CD4-positive, alpha-beta memory T cell (primary cell): ENCODE measurements at regions not wholly inside any gene's neighbourhood (a gene's known extent, or its start where the extent isn't known, plus 50 kb on each side); places are given as distances from the start of the nearest gene placed in this dataset.

Source experiments
- CTCF ChIA-PET: fragments of 350-600 bp; sonication (Branson Sonifier 250); formaldehyde crosslinking; loops from one replicate; lab custom pipeline; 2021; ENCODE audit warnings: inconsistent platforms; ENCODE audit not compliant: partially characterized antibody; lab: Charles Lee
- POLR2A ChIA-PET: fragments of 350-600 bp; sonication (Branson Sonifier 250); formaldehyde crosslinking; loops from one replicate; lab custom pipeline; 2021; ENCODE audit not compliant: partially characterized antibody; lab: Charles Lee
- DNase-seq, 5 donors: peaks; one replicate each; pipeline versions ENCODE4 v3.0.0 to v3.0.0-alpha.2; 2020 to 2022; ENCODE audit warnings: mixed read lengths in 1 of 5
- H3K27ac ChIP-seq: one replicate; pipeline ENCODE4 v1.7.0; 2013; ENCODE audit warnings: low read depth, low read length
- H3K27me3 ChIP-seq: 2 replicates; pipeline ENCODE4 v1.7.0; 2013; ENCODE audit warnings: mild to moderate bottlenecking, low read length, moderate library complexity; ENCODE audit not compliant: insufficient read depth
- H3K36me3 ChIP-seq: 2 replicates; pipeline ENCODE4 v1.7.0; 2013; ENCODE audit warnings: mild to moderate bottlenecking, low read length, moderate library complexity; ENCODE audit not compliant: insufficient read depth
- H3K4me1 ChIP-seq: 2 replicates; pipeline ENCODE4 v1.7.0; 2013; ENCODE audit warnings: mild to moderate bottlenecking, low read length, moderate library complexity; ENCODE audit not compliant: insufficient read depth
- H3K4me3 ChIP-seq, 2 donors: one replicate each; pipeline ENCODE4 v1.7.0; 2013; ENCODE audit warnings: low read length in 2 of 2, mild to moderate bottlenecking in 1 of 2
- H3K9me3 ChIP-seq, 2 donors: one replicate each; pipeline ENCODE4 v1.7.0; 2013; ENCODE audit warnings: low read length in 2 of 2, control low read depth in 1 of 2; ENCODE audit not compliant: control insufficient read depth in 1 of 2
- H3K27ac Mint-ChIP-seq, 7 donors: one replicate each; pipeline ENCODE4 v1.8.0; 2020 to 2021; ENCODE audit warnings: mixed read lengths in 7 of 7, mild to moderate bottlenecking in 6 of 7, inconsistent platforms in 3 of 7, moderate library complexity in 3 of 7
- H3K27me3 Mint-ChIP-seq, 2 donors: one replicate each; pipeline ENCODE4 v1.8.0; 2020 to 2021; ENCODE audit warnings: mixed read lengths in 2 of 2
- H3K36me3 Mint-ChIP-seq, 2 donors: one replicate each; pipeline ENCODE4 v1.8.0; 2020 to 2021; ENCODE audit warnings: mixed read lengths in 2 of 2, inconsistent platforms in 1 of 2, mild to moderate bottlenecking in 1 of 2
- H3K4me1 Mint-ChIP-seq, 4 donors: one replicate each; pipeline ENCODE4 v1.8.0; 2020 to 2021; ENCODE audit warnings: mixed read lengths in 4 of 4, mild to moderate bottlenecking in 1 of 4
- H3K4me3 Mint-ChIP-seq, 8 donors: one replicate each; pipeline ENCODE4 v1.8.0; 2020 to 2021; ENCODE audit warnings: mixed read lengths in 8 of 8, mild to moderate bottlenecking in 7 of 8, moderate library complexity in 6 of 8, inconsistent platforms in 3 of 8
- H3K9me3 Mint-ChIP-seq, 8 donors: one replicate each; pipeline ENCODE4 v1.8.0; 2020 to 2021; ENCODE audit warnings: mixed read lengths in 8 of 8, mild to moderate bottlenecking in 5 of 8, inconsistent platforms in 3 of 8, moderate library complexity in 1 of 8
- intact Hi-C: fragments of 100-400 bp; cut with micrococcal nuclease; formaldehyde crosslinking; loops from one replicate; pipeline ENCODE4 v1.15.1; 2023

DNA sequence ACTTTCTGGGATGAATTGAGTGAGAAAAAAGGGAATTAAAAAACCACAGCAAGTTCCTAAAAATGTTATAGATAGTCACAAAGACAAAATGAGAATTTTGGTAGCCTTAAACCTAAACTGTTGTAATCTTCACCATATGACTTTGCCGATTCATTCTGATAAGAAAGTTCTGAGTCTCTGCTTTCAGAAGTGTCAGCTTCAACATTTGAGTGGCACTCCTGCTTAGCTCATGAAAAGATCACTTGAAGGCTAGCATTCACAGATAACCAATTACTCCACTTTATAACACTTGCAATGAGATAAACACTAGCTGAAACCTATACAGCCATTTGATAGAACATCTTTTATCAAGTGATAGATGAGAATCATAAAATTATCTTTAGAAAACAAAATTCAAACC is 288.1 kb upstream of the POU1F1 start:
- ChIA-PET POLR2A (no interaction called here), CTCF (no interaction called here)
- Mint-ChIP-seq H3K27me3 (no peaks in the 10 kb centered on the region), H3K36me3 (no peaks in the 10 kb centered on the region), H3K9me3 (no peaks in the 10 kb centered on the region), H3K27ac (no peak overlapping the region), H3K4me3 (no peak overlapping the region), H3K4me1 (no peaks in the 10 kb centered on the region)
- Histone ChIP-seq H3K36me3 (no peaks in the 10 kb centered on the region), H3K9me3 (no peaks in the 10 kb centered on the region), H3K27ac (no peak overlapping the region), H3K4me1 (no peaks in the 10 kb centered on the region), H3K4me3 (no peak overlapping the region), H3K27me3 (no peaks in the 10 kb centered on the region)
- intact Hi-C loops, result no loop called here
- DNase-seq, result no peak

DNA sequence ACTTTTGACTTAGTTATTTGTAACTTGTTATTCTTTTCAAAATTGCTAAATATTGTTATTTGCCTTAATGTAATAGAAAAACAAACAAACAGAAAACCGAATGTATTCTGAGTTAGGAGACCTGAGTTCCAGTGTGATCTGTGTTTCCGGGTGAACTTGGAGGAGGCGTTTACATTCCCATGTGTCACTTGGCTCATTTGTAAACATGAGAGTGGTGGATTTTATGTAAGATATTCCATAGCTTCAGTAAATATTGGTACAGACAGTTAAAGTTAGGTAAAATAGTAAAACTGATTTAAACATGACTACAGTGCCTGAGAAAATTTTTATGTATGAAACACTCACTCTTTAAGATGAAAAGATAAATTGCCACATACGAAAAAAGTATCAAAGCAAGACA is 287.3 kb upstream of the POU1F1 start:
- H3K4me1 Mint-ChIP-seq, result no peaks in the 10 kb centered on the region
- no peaks in the 10 kb centered on the region for H3K36me3 Mint-ChIP-seq
- no peak overlapping the region for H3K4me3 ChIP-seq
- no peak overlapping the region for H3K4me3 Mint-ChIP-seq
- no peaks in the 10 kb centered on the region for H3K9me3 ChIP-seq
- H3K9me3 Mint-ChIP-seq, result no peaks in the 10 kb centered on the region
- CTCF ChIA-PET, result no interaction called here
- H3K27me3 ChIP-seq, result no peaks in the 10 kb centered on the region
- H3K4me1 ChIP-seq, result no peaks in the 10 kb centered on the region
- no peaks in the 10 kb centered on the region for H3K36me3 ChIP-seq
- POLR2A ChIA-PET, result no interaction called here
- intact Hi-C loops, result no loop called here
- H3K27me3 Mint-ChIP-seq, result no peaks in the 10 kb centered on the region
- H3K27ac Mint-ChIP-seq, result no peak overlapping the region
- H3K27ac ChIP-seq, result no peak overlapping the region
- DNase-seq, result no peak

DNA sequence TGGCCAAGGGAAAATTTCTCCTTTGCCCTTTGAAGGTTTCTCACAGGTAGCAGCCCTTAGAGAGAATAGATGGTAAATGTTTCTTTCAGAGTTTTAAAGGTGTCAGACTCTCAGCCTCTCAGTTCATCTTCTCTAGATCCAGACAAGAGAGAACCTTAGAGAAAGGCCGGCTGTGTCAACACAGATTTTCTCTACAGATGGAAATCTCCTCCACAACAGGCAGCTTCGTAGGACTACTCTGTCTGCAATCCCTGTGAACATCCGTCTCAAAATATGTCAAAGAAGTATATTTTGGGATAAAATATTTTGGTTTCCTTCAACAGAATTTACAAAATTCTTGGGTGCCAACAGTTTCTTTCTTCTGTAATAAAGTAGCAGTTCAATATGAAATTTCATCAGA is 282.1 kb upstream of the POU1F1 start:
- no peak for DNase-seq
- ChIA-PET POLR2A (no interaction called here), CTCF (no interaction called here)
- intact Hi-C loops, result no loop called here
- Mint-ChIP-seq H3K27ac (no peak overlapping the region), H3K9me3 (no peaks in the 10 kb centered on the region), H3K27me3 (peaks cover 0 to 2% of the 10 kb centered on the region in 2 donors), H3K36me3 (no peaks in the 10 kb centered on the region), H3K4me3 (no peak overlapping the region), H3K4me1 (no peaks in the 10 kb centered on the region)
- Histone ChIP-seq H3K9me3 (no peaks in the 10 kb centered on the region), H3K27ac (no peak overlapping the region), H3K36me3 (no peaks in the 10 kb centered on the region), H3K4me1 (no peaks in the 10 kb centered on the region), H3K4me3 (no peak overlapping the region), H3K27me3 (no peaks in the 10 kb centered on the region)

DNA sequence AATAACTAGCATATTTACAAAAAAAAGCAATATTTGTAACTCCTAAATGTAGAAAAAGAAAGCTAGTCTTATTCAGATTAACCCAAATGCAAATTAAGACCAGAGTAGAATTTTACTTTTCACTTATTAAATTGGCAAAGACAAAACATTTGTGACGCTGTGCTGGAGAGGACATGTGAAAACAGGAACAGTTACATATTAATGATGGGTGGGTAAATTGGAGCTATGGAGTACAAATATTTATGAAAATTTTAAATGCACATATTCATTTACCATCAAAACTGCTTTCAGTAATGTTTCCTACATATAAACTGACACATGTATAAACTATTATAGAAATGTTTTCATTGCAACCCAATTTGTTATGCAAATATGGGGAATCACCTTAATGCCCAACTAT is 278.9 kb upstream of the POU1F1 start:
- intact Hi-C loops, result no loop called here
- Mint-ChIP-seq H3K4me1 (no peaks in the 10 kb centered on the region), H3K36me3 (no peaks in the 10 kb centered on the region), H3K4me3 (no peak overlapping the region), H3K27ac (no peak overlapping the region), H3K27me3 (peaks cover 0 to 2% of the 10 kb centered on the region in 2 donors), H3K9me3 (no peaks in the 10 kb centered on the region)
- H3K9me3 ChIP-seq, result no peaks in the 10 kb centered on the region
- no peak for DNase-seq
- no peaks in the 10 kb centered on the region for H3K4me1 ChIP-seq
- ChIA-PET POLR2A (no interaction called here), CTCF (no interaction called here)
- no peak overlapping the region for H3K4me3 ChIP-seq
- H3K27ac ChIP-seq, result no peak overlapping the region
- no peaks in the 10 kb centered on the region for H3K27me3 ChIP-seq
- H3K36me3 ChIP-seq, result no peaks in the 10 kb centered on the region

DNA sequence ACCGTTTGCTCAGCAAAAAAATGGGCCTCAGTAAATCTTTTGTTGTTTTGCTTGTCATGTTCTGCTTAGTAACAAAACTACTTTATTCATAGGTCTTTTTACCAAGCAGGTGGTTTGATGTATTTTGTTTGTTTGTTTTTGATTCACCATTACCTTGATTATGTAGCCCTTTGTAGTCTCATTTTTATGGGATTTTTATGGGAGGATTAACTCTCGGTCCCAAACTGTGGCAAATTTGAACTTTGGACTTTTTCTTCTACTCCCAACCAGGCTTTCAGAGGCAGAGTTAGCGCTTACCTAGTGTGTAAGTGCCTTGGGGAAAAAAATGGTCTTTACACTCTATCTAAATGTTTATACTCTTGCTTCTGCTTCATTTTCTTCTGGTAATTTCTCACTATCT is 276.7 kb upstream of the POU1F1 start:
- Mint-ChIP-seq H3K4me1 (no peaks in the 10 kb centered on the region), H3K36me3 (no peaks in the 10 kb centered on the region), H3K27ac (no peak overlapping the region), H3K4me3 (no peak overlapping the region), H3K9me3 (no peaks in the 10 kb centered on the region), H3K27me3 (peaks cover 0 to 2% of the 10 kb centered on the region in 2 donors)
- Histone ChIP-seq H3K36me3 (no peaks in the 10 kb centered on the region), H3K4me1 (no peaks in the 10 kb centered on the region), H3K9me3 (no peaks in the 10 kb centered on the region), H3K27me3 (no peaks in the 10 kb centered on the region), H3K4me3 (no peak overlapping the region), H3K27ac (no peak overlapping the region)
- no peak for DNase-seq
- intact Hi-C loops, result no loop called here
- CTCF ChIA-PET, result no interaction called here
- POLR2A ChIA-PET, result no interaction called here

DNA sequence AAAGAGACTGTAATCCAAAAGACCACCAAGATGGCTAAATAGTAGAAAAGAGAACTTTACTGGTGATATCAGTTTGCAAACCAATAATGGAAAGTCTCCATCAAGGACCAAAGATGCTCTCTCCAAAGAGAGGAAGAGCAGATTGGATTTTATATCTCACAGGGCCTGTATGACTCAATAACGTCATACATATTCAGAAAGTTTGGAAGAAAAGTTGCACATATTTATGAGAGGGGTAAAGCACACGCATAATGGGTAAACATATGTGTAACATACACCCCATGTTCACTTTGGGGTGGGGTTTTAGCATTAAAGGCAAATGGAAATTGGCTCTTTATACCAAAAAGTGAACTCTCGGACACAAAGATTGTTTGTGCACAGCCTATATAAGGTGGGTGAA is 274.5 kb upstream of the POU1F1 start:
- H3K9me3 Mint-ChIP-seq, result no peaks in the 10 kb centered on the region
- H3K27me3 Mint-ChIP-seq, result no peaks in the 10 kb centered on the region
- no peak overlapping the region for H3K27ac Mint-ChIP-seq
- H3K4me1 ChIP-seq, result no peaks in the 10 kb centered on the region
- H3K4me1 Mint-ChIP-seq, result no peaks in the 10 kb centered on the region
- no peaks in the 10 kb centered on the region for H3K36me3 ChIP-seq
- no peaks in the 10 kb centered on the region for H3K36me3 Mint-ChIP-seq
- no peaks in the 10 kb centered on the region for H3K27me3 ChIP-seq
- H3K27ac ChIP-seq, result no peak overlapping the region
- ChIA-PET CTCF (no interaction called here), POLR2A (no interaction called here)
- intact Hi-C loops, result no loop called here
- DNase-seq, result no peak
- H3K4me3 ChIP-seq, result no peak overlapping the region
- H3K4me3 Mint-ChIP-seq, result no peak overlapping the region
- H3K9me3 ChIP-seq, result no peaks in the 10 kb centered on the region

DNA sequence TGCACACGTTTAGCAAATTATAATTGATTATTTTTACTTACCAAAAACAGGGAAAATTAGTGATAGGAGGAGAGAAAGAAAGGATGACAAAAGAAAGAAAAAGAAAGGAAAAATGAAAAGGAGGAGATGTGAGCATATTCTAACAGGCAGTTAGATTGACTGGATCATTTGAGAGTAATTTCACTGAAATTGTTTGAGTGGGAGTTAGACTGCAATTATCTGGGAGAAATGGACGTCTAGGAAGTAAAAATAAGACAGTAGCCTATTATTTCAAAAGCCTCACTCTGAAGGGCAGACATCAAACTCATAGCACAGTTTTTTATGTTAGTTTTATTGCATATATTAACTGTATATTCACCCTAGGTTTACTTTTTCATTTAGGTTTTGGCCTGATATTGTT is 272.8 kb upstream of the POU1F1 start:
- no peak overlapping the region for H3K27ac ChIP-seq
- H3K9me3 ChIP-seq, result no peaks in the 10 kb centered on the region
- H3K9me3 Mint-ChIP-seq, result no peaks in the 10 kb centered on the region
- H3K27ac Mint-ChIP-seq, result no peak overlapping the region
- DNase-seq, result no peak
- no peaks in the 10 kb centered on the region for H3K36me3 ChIP-seq
- H3K4me3 Mint-ChIP-seq, result no peak overlapping the region
- ChIA-PET POLR2A (no interaction called here), CTCF (no interaction called here)
- H3K4me1 ChIP-seq, result no peaks in the 10 kb centered on the region
- no peaks in the 10 kb centered on the region for H3K36me3 Mint-ChIP-seq
- no peaks in the 10 kb centered on the region for H3K27me3 ChIP-seq
- H3K4me1 Mint-ChIP-seq, result no peaks in the 10 kb centered on the region
- H3K27me3 Mint-ChIP-seq, result no peaks in the 10 kb centered on the region
- intact Hi-C loops, result no loop called here
- H3K4me3 ChIP-seq, result no peak overlapping the region

DNA sequence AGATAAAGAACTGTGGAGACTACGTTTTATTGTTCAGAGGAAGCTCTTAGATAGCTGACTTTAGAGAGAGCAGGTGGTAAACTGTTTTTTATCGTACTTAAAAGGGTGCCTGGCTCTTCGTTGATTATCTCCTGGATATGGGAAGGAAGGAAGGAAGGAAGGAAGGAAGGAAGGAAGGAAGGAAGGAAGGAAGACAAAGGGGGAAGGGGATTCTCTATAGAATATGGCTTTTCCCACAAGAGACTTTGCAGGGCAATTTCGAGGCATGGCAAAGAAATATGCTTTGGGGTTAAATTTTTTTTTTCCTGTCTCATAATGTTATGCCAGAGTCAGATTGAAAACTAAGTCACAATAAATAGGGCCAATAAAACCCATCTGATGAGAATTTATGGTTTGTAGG is 271.9 kb upstream of the POU1F1 start:
- H3K4me1 ChIP-seq, result no peaks in the 10 kb centered on the region
- H3K9me3 Mint-ChIP-seq, result no peaks in the 10 kb centered on the region
- no peaks in the 10 kb centered on the region for H3K36me3 Mint-ChIP-seq
- no peak overlapping the region for H3K27ac ChIP-seq
- ChIA-PET POLR2A (no interaction called here), CTCF (no interaction called here)
- H3K4me1 Mint-ChIP-seq, result no peaks in the 10 kb centered on the region
- H3K27me3 Mint-ChIP-seq, result no peaks in the 10 kb centered on the region
- H3K9me3 ChIP-seq, result no peaks in the 10 kb centered on the region
- H3K27me3 ChIP-seq, result no peaks in the 10 kb centered on the region
- DNase-seq, result no peak
- H3K36me3 ChIP-seq, result no peaks in the 10 kb centered on the region
- H3K4me3 ChIP-seq, result no peak overlapping the region
- H3K27ac Mint-ChIP-seq, result no peak overlapping the region
- no peak overlapping the region for H3K4me3 Mint-ChIP-seq
- intact Hi-C loops, result no loop called here
